NT2/D1 (cell line): ENCODE measurements at regions not wholly inside any gene's neighbourhood (a gene's known extent, or its start where the extent isn't known, plus 50 kb on each side); places are given as distances from the start of the nearest gene placed in this dataset.

Experiments used
- YY1 ChIP-seq: IDR thresholded peaks from 2 replicates; pipeline ENCODE4 v1.6.1; 2011; ENCODE audit not compliant: insufficient read length, insufficient read depth
- ZNF274 ChIP-seq: IDR thresholded peaks from 2 replicates; pipeline ENCODE4 v1.6.1; 2011; ENCODE audit warnings: mild to moderate bottlenecking, low read depth, low read length

DNA sequence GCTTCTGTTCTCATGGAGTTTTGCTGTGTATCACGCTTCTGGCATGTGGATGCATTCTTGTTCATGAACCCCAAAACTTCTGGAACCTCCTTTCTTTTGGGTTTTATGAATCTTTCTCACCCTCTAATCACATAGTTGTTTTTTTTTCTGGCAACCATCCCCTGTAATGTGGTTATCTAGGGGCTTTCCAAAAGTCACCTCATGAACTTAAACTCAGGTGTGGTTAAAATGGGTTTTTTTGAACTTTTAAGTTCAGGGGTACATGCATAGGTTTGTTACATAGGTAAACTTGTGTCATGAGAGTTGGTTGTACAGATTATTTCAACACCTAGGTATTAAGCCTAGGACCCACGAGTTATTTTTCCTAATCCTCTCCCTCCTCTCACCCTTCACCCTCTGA, 1099.4 kb upstream of the SLIT2 start:
- TF ChIP-seq ZNF274 (no peak), YY1 (no peak)
